Activated CD4-positive, alpha-beta T cell treated with anti-CD3 and anti-CD28 coated beads, Interleukin-10, Interleukin-2, amounts not matched to agents 100 ng/mL and 50 ng/mL, durations not matched to agents 16 hours and 8 hours (primary cell): ENCODE measurements at regions not wholly inside any gene's neighbourhood (a gene's known extent, or its start where the extent isn't known, plus 50 kb on each side); places are given as distances from the start of the nearest gene placed in this dataset.
A peak's percentile ranks its signal among the peaks of the same experiment; 100 is the strongest.

Experiments
- DNase-seq: peaks from one replicate; pipeline ENCODE4 v3.0.0-alpha.2; 2020

DNA sequence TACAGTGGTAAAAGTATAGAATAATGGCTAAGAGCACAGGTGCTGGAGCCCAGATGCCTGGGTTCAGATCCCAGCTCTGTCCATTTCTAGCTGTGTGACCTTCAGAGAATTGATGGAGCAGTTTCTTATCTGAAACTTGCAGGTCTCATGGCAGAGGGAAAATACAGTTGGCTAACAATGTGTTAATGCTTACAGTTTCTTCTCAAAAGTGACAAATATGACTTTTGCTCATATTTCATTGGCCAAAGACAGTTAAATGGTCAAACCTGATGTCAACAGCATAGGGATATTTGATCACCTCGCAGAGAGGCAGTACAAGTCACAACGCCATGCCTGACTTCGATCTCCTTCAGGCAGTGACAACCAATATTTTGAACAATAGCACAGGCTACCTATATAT lies 60.2 kb upstream of the LCORL start:
- no peak for DNase-seq

DNA sequence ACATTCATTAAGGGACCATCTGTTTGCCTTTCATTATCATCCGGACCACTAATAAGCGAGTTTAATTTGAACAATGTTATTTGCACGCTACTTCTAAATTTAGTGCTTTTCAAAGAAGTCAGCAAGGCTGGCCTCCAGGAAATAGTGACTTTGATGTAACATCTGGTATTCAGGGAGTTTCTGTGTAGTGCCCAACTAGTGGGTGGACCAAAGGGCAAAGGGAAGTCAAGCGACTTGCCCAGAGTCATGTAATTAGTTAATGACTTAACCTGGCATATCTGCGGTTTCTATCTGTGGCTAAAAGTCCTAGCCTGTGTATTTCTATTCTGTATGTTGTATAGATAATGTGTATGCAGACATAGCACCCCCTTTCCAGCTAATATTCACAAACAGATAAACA lies 56.3 kb upstream of the LCORL start:
- no peak for DNase-seq

DNA sequence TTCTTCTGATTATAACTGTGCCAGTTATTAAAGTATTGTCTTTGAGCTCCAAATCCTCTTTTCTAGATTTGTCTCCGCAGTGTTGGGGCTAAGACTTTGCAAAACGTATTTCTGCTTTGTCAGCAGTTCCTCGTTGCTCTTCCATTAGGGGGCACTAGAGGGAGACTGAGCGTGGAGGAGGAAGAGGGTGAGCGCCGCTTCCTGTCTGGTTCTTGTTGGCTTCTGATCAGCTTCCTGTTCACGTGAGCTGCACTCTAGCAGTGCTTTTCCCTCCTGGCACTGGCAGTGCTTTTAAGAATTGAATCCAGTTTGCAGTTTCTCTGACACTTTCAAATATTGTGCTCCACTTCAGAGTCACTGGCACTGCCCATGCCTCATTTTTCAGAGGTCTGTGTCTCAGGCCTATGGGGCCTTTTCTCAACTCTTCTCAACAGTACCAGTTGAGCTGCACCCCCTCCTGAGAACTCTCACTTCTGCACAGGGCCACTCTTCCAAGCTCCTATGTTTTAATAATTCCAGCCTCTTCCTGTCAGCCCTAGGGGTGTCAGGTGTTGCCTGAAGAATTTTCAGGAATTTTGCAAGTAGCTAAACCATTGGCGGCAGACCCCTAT lies 54.4 kb upstream of the LCORL start:
- peak; percentile 50 for DNase-seq

DNA sequence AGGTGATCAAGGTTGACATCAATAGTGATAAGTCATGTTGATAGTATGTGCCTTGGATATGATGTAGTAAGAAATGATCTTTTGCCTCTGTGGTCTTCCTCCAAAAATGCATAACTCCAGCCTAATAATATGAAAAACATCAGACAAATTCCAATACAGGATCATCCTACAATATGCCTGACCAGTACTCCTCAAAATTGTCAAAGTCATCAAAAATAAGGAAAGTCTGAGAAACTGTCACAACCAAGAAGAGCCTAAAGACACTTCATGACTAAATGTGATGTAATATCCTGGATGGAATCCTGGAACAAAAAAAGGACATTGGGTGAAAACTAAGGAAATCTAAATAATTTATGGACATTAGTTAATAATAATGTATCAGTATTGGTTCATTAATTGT lies 50.3 kb upstream of the LCORL start:
- no peak for DNase-seq
